Glutamatergic neuron (in vitro differentiated cells): ENCODE measurements at regions not wholly inside any gene's neighbourhood (a gene's known extent, or its start where the extent isn't known, plus 50 kb on each side); places are given as distances from the start of the nearest gene placed in this dataset.

Experiments used
- DNase-seq: peaks from one replicate; pipeline ENCODE4 v3.0.0; 2022
- H3K27ac Mint-ChIP-seq: one replicate; pipeline ENCODE4 v1.8.0; 2020; ENCODE audit warnings: mild to moderate bottlenecking, mixed read lengths, inconsistent platforms; ENCODE audit not compliant: unreplicated experiment
- H3K27me3 Mint-ChIP-seq: one replicate; pipeline ENCODE4 v1.8.0; 2020; ENCODE audit warnings: mild to moderate bottlenecking, moderate library complexity, mixed read lengths, inconsistent platforms; ENCODE audit not compliant: unreplicated experiment
- H3K36me3 Mint-ChIP-seq: one replicate; pipeline ENCODE4 v1.8.0; 2020; ENCODE audit warnings: mild to moderate bottlenecking, mixed read lengths, inconsistent platforms; ENCODE audit not compliant: unreplicated experiment
- H3K4me1 Mint-ChIP-seq: one replicate; pipeline ENCODE4 v1.8.0; 2020; ENCODE audit warnings: mild to moderate bottlenecking, low read depth, mixed read lengths, inconsistent platforms; ENCODE audit not compliant: unreplicated experiment
- H3K4me3 Mint-ChIP-seq: one replicate; pipeline ENCODE4 v1.8.0; 2020; ENCODE audit warnings: mild to moderate bottlenecking, mixed read lengths, inconsistent platforms; ENCODE audit not compliant: unreplicated experiment
- H3K9me3 Mint-ChIP-seq: one replicate; pipeline ENCODE4 v1.8.0; 2020; ENCODE audit warnings: mild to moderate bottlenecking, moderate library complexity, mixed read lengths, inconsistent platforms; ENCODE audit not compliant: unreplicated experiment
- TF ChIP-seq, protein P1 (sequence below): fragments of 200-600 bp; sonication (generic); IDR thresholded peaks from one replicate; pipeline ENCODE4 v1.5.0; 2021; ENCODE audit not compliant: partially characterized antibody, unreplicated experiment

GRCh38 chr5:163660486-163660885, 155.1 kb downstream of the MAT2B start:
- H3K27ac Mint-ChIP-seq: peak overlapping the region; percentile 92
- H3K4me1 Mint-ChIP-seq: peaks cover 28% of the 10 kb centered on the region
- peaks cover 7% of the 10 kb centered on the region for H3K9me3 Mint-ChIP-seq
- no peaks in the 10 kb centered on the region for H3K27me3 Mint-ChIP-seq
- DNase-seq: no peak
- H3K4me3 Mint-ChIP-seq: no peak overlapping the region
- TF ChIP-seq, protein P1, sequence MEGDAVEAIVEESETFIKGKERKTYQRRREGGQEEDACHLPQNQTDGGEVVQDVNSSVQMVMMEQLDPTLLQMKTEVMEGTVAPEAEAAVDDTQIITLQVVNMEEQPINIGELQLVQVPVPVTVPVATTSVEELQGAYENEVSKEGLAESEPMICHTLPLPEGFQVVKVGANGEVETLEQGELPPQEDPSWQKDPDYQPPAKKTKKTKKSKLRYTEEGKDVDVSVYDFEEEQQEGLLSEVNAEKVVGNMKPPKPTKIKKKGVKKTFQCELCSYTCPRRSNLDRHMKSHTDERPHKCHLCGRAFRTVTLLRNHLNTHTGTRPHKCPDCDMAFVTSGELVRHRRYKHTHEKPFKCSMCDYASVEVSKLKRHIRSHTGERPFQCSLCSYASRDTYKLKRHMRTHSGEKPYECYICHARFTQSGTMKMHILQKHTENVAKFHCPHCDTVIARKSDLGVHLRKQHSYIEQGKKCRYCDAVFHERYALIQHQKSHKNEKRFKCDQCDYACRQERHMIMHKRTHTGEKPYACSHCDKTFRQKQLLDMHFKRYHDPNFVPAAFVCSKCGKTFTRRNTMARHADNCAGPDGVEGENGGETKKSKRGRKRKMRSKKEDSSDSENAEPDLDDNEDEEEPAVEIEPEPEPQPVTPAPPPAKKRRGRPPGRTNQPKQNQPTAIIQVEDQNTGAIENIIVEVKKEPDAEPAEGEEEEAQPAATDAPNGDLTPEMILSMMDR: no peak
- H3K36me3 Mint-ChIP-seq: no peaks in the 10 kb centered on the region

GRCh38 chr5:163661360-163661759, 155.9 kb downstream of the MAT2B start:
- Mint-ChIP-seq H3K27ac (no peak overlapping the region), H3K4me3 (no peak overlapping the region), H3K9me3 (peaks cover 6% of the 10 kb centered on the region), H3K36me3 (no peaks in the 10 kb centered on the region), H3K4me1 (peaks cover 21% of the 10 kb centered on the region), H3K27me3 (no peaks in the 10 kb centered on the region)
- TF ChIP-seq, protein P1: no peak
- DNase-seq: no peak

GRCh38 chr5:163670036-163670435, 164.6 kb downstream of the MAT2B start:
- no peak overlapping the region for H3K27ac Mint-ChIP-seq
- peaks cover 4% of the 10 kb centered on the region for H3K4me1 Mint-ChIP-seq
- no peaks in the 10 kb centered on the region for H3K36me3 Mint-ChIP-seq
- no peak overlapping the region for H3K4me3 Mint-ChIP-seq
- H3K9me3 Mint-ChIP-seq: no peaks in the 10 kb centered on the region
- TF ChIP-seq, protein P1: no peak
- H3K27me3 Mint-ChIP-seq: no peaks in the 10 kb centered on the region
- DNase-seq: no peak

GRCh38 chr5:163677092-163677491, 171.7 kb downstream of the MAT2B start:
- H3K4me1 Mint-ChIP-seq: peaks cover 8% of the 10 kb centered on the region
- no peak overlapping the region for H3K4me3 Mint-ChIP-seq
- no peak overlapping the region for H3K27ac Mint-ChIP-seq
- H3K36me3 Mint-ChIP-seq: no peaks in the 10 kb centered on the region
- DNase-seq: no peak
- no peaks in the 10 kb centered on the region for H3K9me3 Mint-ChIP-seq
- TF ChIP-seq, protein P1: no peak
- H3K27me3 Mint-ChIP-seq: no peaks in the 10 kb centered on the region

GRCh38 chr5:163682234-163682633, 176.8 kb downstream of the MAT2B start:
- DNase-seq: no peak
- Mint-ChIP-seq H3K9me3 (no peaks in the 10 kb centered on the region), H3K4me1 (peaks cover 11% of the 10 kb centered on the region), H3K4me3 (no peak overlapping the region), H3K36me3 (no peaks in the 10 kb centered on the region), H3K27me3 (no peaks in the 10 kb centered on the region), H3K27ac (no peak overlapping the region)
- TF ChIP-seq, protein P1: no peak
